IgD-negative memory B cell (primary cell): ENCODE measurements at regions not wholly inside any gene's neighbourhood (a gene's known extent, or its start where the extent isn't known, plus 50 kb on each side); places are given as distances from the start of the nearest gene placed in this dataset.
A peak's percentile ranks its signal among the peaks of the same experiment; 100 is the strongest.

Source experiments
- H3K27ac Mint-ChIP-seq, 3 donors: one replicate each; pipeline ENCODE4 v1.8.0; 2020 to 2022; ENCODE audit warnings: mild to moderate bottlenecking in 3 of 3, mixed read lengths in 3 of 3, moderate library complexity in 1 of 3
- H3K27me3 Mint-ChIP-seq: one replicate; pipeline ENCODE4 v1.8.0; 2021; ENCODE audit warnings: mixed read lengths
- H3K36me3 Mint-ChIP-seq: one replicate; pipeline ENCODE4 v1.8.0; 2020; ENCODE audit warnings: mild to moderate bottlenecking, mixed read lengths
- H3K4me1 Mint-ChIP-seq, 3 donors: one replicate each; pipeline ENCODE4 v1.8.0; 2020 to 2022; ENCODE audit warnings: mixed read lengths in 3 of 3, mild to moderate bottlenecking in 1 of 3
- H3K4me3 Mint-ChIP-seq, 4 donors: one replicate each; pipeline ENCODE4 v1.8.0; 2020 to 2022; ENCODE audit warnings: mild to moderate bottlenecking in 4 of 4, mixed read lengths in 4 of 4, moderate library complexity in 3 of 4
- H3K9me3 Mint-ChIP-seq, 3 donors: one replicate each; pipeline ENCODE4 v1.8.0; 2020 to 2021; ENCODE audit warnings: mixed read lengths in 3 of 3, mild to moderate bottlenecking in 1 of 3

- Mint-ChIP-seq H3K36me3 (peaks cover 1% of the 10 kb centered on the region), H3K9me3 (peaks cover 4 to 7% (median 4%) of the 10 kb centered on the region in 3 donors), H3K4me1 (no peaks in the 10 kb centered on the region), H3K27me3 (peaks cover 7% of the 10 kb centered on the region), H3K4me3 (no peak overlapping the region), H3K27ac (no peak overlapping the region)
Observed at GRCh38 chr6:163897669-163898068, 483.2 kb downstream of the QKI start.

- Mint-ChIP-seq H3K36me3 (peaks cover 3% of the 10 kb centered on the region), H3K4me3 (no peak overlapping the region), H3K27ac (no peak overlapping the region), H3K27me3 (peaks cover 7% of the 10 kb centered on the region), H3K4me1 (no peaks in the 10 kb centered on the region), H3K9me3 (peaks cover 4 to 7% (median 4%) of the 10 kb centered on the region in 3 donors)
Observed at GRCh38 chr6:163897030-163897429, 482.5 kb downstream of the QKI start.

- Mint-ChIP-seq H3K27me3 (peaks cover 7% of the 10 kb centered on the region), H3K36me3 (peaks cover 3% of the 10 kb centered on the region), H3K27ac (no peak overlapping the region), H3K4me1 (no peaks in the 10 kb centered on the region), H3K9me3 (peaks cover 4 to 7% (median 4%) of the 10 kb centered on the region in 3 donors), H3K4me3 (no peak overlapping the region)
Observed at GRCh38 chr6:163895162-163895561, 480.6 kb downstream of the QKI start.

GRCh38 chr6:163893609-163894189 is 479.2 kb downstream of the QKI start:
- H3K27me3 Mint-ChIP-seq, result peaks cover 7% of the 10 kb centered on the region
- H3K4me3 Mint-ChIP-seq, result no peak overlapping the region
- H3K9me3 Mint-ChIP-seq, result peaks cover 4 to 7% (median 4%) of the 10 kb centered on the region in 3 donors
- peaks cover 3% of the 10 kb centered on the region for H3K36me3 Mint-ChIP-seq
- no peak overlapping the region for H3K27ac Mint-ChIP-seq
- no peaks in the 10 kb centered on the region for H3K4me1 Mint-ChIP-seq

GRCh38 chr6:163892824-163893561 is 478.5 kb downstream of the QKI start:
- H3K27me3 Mint-ChIP-seq, result peaks cover 7% of the 10 kb centered on the region
- H3K27ac Mint-ChIP-seq, result no peak overlapping the region
- peaks cover 3 to 5% (median 3%) of the 10 kb centered on the region in 3 donors for H3K4me1 Mint-ChIP-seq
- H3K4me3 Mint-ChIP-seq, result no peak overlapping the region
- peaks cover 4 to 7% (median 4%) of the 10 kb centered on the region in 3 donors for H3K9me3 Mint-ChIP-seq
- H3K36me3 Mint-ChIP-seq, result peaks cover 3% of the 10 kb centered on the region

GRCh38 chr6:163889904-163890514 is 475.5 kb downstream of the QKI start:
- peaks cover 4% of the 10 kb centered on the region for H3K27me3 Mint-ChIP-seq
- H3K27ac Mint-ChIP-seq, result no peak overlapping the region
- H3K4me3 Mint-ChIP-seq, result no peak overlapping the region
- peaks cover 9 to 14% (median 10%) of the 10 kb centered on the region in 3 donors for H3K4me1 Mint-ChIP-seq
- no peaks in the 10 kb centered on the region for H3K9me3 Mint-ChIP-seq
- peaks cover 2% of the 10 kb centered on the region for H3K36me3 Mint-ChIP-seq

- H3K4me3 Mint-ChIP-seq, result peak overlapping the region in 2 of 4 donors; percentile 2 to 9
- no peak overlapping the region for H3K27ac Mint-ChIP-seq
- peaks cover 4% of the 10 kb centered on the region for H3K27me3 Mint-ChIP-seq
- H3K9me3 Mint-ChIP-seq, result no peaks in the 10 kb centered on the region
- H3K4me1 Mint-ChIP-seq, result peaks cover 9 to 20% (median 12%) of the 10 kb centered on the region in 3 donors
- peaks cover 2% of the 10 kb centered on the region for H3K36me3 Mint-ChIP-seq
Observed at GRCh38 chr6:163888030-163888819, 473.7 kb downstream of the QKI start.

- Mint-ChIP-seq H3K4me3 (no peak overlapping the region), H3K4me1 (peaks cover 9 to 20% (median 12%) of the 10 kb centered on the region in 3 donors), H3K36me3 (no peaks in the 10 kb centered on the region), H3K27me3 (no peaks in the 10 kb centered on the region), H3K27ac (no peak overlapping the region), H3K9me3 (no peaks in the 10 kb centered on the region)
Observed at GRCh38 chr6:163886428-163886827, 471.9 kb downstream of the QKI start.

GRCh38 chr6:163883984-163884383 is 469.5 kb downstream of the QKI start:
- no peak overlapping the region for H3K4me3 Mint-ChIP-seq
- H3K4me1 Mint-ChIP-seq, result peaks cover 9 to 20% (median 12%) of the 10 kb centered on the region in 3 donors
- H3K27ac Mint-ChIP-seq, result no peak overlapping the region
- H3K27me3 Mint-ChIP-seq, result no peaks in the 10 kb centered on the region
- peaks cover 1% of the 10 kb centered on the region for H3K36me3 Mint-ChIP-seq
- H3K9me3 Mint-ChIP-seq, result no peaks in the 10 kb centered on the region

- peaks cover 0 to 2% (median 2%) of the 10 kb centered on the region in 3 donors for H3K4me1 Mint-ChIP-seq
- no peak overlapping the region for H3K27ac Mint-ChIP-seq
- peaks cover 1% of the 10 kb centered on the region for H3K36me3 Mint-ChIP-seq
- H3K9me3 Mint-ChIP-seq, result no peaks in the 10 kb centered on the region
- no peak overlapping the region for H3K4me3 Mint-ChIP-seq
- H3K27me3 Mint-ChIP-seq, result peaks cover 6% of the 10 kb centered on the region
Observed at GRCh38 chr6:163878698-163879097, 464.2 kb downstream of the QKI start.

- peaks cover 6% of the 10 kb centered on the region for H3K27me3 Mint-ChIP-seq
- peaks cover 1% of the 10 kb centered on the region for H3K36me3 Mint-ChIP-seq
- H3K4me3 Mint-ChIP-seq, result no peak overlapping the region
- H3K4me1 Mint-ChIP-seq, result peaks cover 0 to 2% (median 0%) of the 10 kb centered on the region in 3 donors
- no peaks in the 10 kb centered on the region for H3K9me3 Mint-ChIP-seq
- no peak overlapping the region for H3K27ac Mint-ChIP-seq
Observed at GRCh38 chr6:163877877-163878639, 463.5 kb downstream of the QKI start.

- Mint-ChIP-seq H3K9me3 (no peaks in the 10 kb centered on the region), H3K27me3 (peaks cover 6% of the 10 kb centered on the region), H3K4me3 (no peak overlapping the region), H3K4me1 (peaks cover 0 to 2% (median 0%) of the 10 kb centered on the region in 3 donors), H3K27ac (no peak overlapping the region), H3K36me3 (peaks cover 1% of the 10 kb centered on the region)
Observed at GRCh38 chr6:163876391-163876790, 461.9 kb downstream of the QKI start.

- H3K27ac Mint-ChIP-seq, result no peak overlapping the region
- no peak overlapping the region for H3K4me3 Mint-ChIP-seq
- peaks cover 1% of the 10 kb centered on the region for H3K36me3 Mint-ChIP-seq
- H3K4me1 Mint-ChIP-seq, result peaks cover 0 to 2% (median 0%) of the 10 kb centered on the region in 3 donors
- H3K27me3 Mint-ChIP-seq, result peaks cover 6% of the 10 kb centered on the region
- no peaks in the 10 kb centered on the region for H3K9me3 Mint-ChIP-seq
Observed at GRCh38 chr6:163874784-163875183, 460.3 kb downstream of the QKI start.

- H3K4me1 Mint-ChIP-seq, result peaks cover 2 to 6% (median 5%) of the 10 kb centered on the region in 3 donors
- H3K27me3 Mint-ChIP-seq, result peaks cover 5% of the 10 kb centered on the region
- no peaks in the 10 kb centered on the region for H3K36me3 Mint-ChIP-seq
- H3K4me3 Mint-ChIP-seq, result no peak overlapping the region
- no peaks in the 10 kb centered on the region for H3K9me3 Mint-ChIP-seq
- no peak overlapping the region for H3K27ac Mint-ChIP-seq
Observed at GRCh38 chr6:163872335-163872734, 457.8 kb downstream of the QKI start.
